ENCODE measurements at regions not wholly inside any gene's neighbourhood (a gene's known extent, or its start where the extent isn't known, plus 50 kb on each side); places are given as distances from the start of the nearest gene placed in this dataset.

GRCh38 chr2:5524551-5524950 lies 167.6 kb upstream of the SOX11 start:
- ATAC-seq = no peak

- ATAC-seq = no peak
These were observed 163.5 kb upstream of the SOX11 start for GRCh38 chr2:5528706-5529105.

DNA sequence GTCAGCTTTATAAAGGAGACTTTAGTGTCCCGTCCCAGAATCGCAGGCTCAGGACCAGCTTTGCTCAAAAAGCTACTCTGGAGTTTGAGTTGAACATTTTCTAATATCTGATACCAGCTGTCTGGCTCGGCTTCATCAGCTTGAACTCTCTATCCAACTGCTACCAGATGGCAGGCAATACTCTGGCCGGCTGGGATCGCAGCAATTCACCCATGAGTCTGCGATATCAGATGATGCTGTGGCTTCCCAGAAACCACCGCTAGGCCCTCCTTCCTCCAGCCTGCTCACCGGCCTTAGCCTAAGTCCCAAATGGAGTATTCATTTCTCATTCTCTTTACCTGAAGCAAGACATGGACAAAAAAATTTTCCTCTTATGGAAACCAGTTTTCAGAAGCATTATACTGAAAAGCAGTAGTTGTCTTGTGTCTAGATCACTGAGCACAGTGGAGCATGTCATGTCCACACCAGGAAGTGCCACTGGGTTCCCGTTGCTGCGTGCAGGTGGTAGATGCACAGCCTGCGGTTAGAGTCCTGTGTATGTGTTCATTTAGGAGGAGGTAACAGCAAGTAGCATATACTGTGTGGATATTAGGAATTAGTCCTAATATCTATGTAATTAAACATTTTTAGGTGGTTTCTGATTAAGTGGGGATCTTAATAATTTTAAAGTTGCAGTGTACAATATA lies 162.0 kb upstream of the SOX11 start:
- ATAC-seq = no peak

GRCh38 chr2:5535301-5535700 lies 156.9 kb upstream of the SOX11 start:
- ATAC-seq = no peak

DNA sequence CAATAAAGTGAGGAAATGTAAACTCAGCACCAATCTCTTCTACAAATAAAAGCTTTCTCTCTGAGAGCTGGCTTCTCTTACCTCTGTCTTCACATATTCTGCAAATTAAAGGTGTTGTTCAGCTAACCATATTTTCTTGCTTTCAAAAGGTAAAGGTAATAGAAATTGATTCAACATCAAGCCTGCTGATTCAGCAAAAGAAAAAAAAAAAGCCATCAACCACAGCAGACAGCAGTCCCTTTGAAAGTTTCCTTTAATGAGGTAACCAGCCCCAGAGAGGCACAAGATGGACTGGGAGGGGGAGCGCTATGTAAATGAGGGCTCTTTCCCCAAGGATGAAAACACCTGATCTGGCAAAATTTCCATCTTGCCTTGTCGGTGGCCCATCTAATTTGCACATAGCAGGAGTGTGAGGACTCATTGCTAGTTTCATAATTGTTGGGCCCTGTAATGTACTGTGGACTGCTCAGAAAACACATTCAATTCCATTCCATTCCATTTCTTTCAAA lies 154.9 kb upstream of the SOX11 start:
- no peak for ATAC-seq

DNA sequence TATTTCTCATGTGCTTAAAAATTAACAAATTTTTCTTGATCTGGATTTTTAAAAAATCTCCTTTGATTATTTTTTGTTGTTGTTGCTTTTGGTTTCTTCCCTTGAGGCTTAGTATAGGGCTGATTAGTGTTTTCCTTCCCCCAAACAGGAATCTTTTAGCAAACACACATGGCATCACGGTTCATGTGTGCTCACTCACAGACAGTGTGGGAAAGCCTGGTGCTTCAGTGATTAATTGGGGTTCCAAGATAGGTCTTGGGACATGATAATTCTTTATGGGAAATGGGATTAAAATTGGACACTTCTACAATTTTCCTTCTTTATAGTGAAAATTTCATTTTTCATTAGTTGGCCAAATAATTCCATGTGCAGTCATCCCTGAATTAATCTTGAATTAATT lies 153.9 kb upstream of the SOX11 start:
- ATAC-seq = no peak

DNA sequence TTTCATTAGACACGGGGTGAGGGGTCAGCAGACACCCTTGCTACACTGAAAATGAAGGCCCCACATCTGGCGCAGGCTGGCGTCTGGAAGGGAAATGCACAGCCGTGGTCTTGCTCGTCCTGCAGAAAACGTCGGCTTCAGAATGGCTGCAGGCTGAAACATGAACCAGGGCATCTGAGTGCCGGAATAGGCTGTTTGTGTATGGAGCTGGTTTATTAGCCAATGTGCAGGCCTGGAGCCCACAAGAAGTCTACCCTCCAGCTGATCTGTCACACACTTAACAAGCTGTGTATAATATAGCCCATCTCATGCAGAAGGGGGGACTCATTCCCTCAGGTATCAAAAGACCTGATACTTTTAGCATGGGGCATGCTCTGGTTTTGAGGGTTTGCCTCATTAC lies 153.4 kb upstream of the SOX11 start:
- ATAC-seq = no peak

DNA sequence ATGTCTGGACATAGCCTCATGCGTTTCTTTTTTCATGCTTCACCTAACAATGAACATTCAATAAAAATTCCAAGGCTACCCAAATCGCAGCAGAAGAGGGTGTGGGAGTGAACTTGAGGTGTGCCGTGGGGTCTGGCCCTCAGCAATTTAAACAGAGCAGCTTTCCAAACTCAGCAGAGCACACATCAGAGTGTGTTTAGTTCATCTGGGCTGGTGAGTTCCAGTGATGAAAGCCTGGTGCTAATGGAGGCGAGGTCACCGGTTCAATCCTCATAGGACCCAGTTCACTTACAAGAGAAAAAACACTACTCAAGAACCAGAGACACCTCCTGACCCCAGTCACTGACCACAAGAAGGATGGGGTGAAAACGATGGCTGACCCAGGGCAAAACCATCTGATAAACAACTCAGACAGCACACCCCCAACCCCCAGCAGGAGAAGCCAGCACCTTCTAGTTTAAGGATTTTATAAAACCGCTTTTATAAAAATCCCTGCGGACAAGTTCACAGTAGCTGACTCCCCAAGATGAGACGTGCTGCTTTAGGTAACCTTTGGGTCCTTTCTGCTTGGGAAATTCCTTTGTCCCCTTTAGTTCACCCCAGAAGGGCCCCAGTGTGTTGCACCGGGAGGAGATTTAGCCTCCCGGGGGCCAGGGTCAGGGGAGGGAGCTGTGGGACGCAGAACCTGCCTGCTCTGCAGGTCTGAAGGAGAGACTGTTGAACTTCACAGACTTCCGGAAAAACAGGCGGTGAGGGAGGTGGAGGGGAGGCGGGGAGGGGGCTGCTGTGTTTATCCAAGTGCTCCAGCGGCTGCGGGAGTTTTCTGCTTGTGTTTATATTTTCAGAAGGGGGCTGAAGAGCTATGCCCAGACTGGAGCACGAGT lies 152.7 kb upstream of the SOX11 start:
- ATAC-seq = no peak

GRCh38 chr2:5540856-5541255 lies 151.3 kb upstream of the SOX11 start:
- no peak for ATAC-seq

DNA sequence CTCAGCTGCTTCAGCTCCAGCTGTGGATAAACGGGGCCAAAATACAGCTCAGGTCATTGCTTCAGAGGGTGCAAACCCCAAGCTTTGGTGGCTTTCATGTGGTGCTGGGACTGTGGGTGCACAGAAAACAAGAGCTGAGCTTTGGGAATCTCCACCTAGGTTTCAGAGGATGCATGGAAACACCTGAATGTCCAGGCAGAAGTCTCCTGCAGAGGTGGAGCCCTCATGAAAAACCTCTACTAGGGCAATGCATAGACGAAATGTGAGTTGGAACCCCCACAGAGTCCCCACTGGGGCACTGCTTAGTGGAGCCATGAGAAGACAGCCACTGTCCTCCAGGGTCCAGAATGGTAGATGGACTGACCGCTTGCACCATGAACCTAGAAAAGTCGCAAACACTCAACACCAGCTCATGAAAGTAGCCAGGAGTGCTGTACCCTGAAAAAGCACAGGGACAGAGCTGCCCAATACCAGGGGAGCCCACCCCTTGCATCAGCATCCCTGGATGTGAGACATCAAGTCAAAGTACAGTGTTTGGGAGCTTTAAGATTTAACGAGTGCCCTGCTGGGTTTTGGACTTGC lies 147.9 kb upstream of the SOX11 start:
- ATAC-seq = no peak

DNA sequence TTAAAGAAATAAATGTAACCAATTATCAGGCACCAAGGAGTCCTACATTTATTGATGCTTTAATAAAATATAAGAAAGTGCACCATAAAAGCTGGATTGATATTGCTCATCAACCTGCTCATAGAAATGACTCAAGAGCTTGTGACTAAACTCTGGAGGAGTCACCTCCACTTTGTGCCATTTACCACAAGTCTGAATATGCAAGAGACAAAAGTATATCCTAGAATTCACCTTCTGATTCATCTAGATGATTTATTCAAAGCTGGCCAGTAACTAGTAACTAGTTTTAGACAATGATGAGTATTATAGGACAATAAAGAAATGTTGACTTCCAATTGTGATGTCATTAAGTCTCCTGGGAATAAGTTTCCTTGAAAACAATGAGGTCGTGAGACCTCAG lies 146.0 kb upstream of the SOX11 start:
- ATAC-seq = no peak

GRCh38 chr2:5548991-5549715 lies 143.0 kb upstream of the SOX11 start:
- ATAC-seq = no peak

DNA sequence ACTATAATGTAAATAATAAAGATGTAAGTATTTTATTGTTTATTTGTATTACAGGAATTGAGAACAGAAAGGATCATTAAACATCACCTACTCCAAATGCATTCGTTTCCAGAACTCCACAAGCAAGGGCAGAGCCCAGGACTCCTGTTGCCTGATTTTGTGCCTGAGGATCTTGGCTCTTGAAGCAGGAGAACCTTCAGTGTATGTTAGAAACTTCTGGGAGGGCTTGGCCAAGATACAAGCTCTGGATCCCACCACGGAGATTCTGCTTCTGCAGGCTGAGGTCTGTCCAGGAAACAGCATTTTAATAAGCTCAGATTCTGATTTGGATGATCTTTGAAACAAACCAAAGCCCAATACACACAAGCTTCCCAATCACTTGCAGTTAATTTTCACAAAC lies 142.4 kb upstream of the SOX11 start:
- ATAC-seq = no peak

DNA sequence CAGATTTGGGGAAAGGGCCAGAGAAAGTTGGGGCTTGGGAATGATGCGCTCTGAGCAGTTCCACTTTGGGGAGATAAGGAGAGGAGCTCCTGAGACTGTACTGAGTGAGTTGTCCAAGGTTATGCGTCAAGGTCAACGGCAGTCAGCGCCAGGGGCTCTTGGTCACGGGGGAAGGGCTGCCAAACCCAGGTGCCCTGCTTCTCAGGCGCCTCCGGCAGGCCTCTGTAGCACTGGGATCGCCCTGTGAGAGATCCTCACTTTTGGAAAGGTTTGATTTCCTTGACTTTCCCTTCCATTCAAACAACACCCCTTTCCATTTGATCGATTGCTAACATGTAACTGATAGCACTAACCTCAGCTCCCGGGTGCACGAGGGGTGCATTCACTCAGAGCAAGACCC lies 136.5 kb upstream of the SOX11 start:
- ATAC-seq = no peak

DNA sequence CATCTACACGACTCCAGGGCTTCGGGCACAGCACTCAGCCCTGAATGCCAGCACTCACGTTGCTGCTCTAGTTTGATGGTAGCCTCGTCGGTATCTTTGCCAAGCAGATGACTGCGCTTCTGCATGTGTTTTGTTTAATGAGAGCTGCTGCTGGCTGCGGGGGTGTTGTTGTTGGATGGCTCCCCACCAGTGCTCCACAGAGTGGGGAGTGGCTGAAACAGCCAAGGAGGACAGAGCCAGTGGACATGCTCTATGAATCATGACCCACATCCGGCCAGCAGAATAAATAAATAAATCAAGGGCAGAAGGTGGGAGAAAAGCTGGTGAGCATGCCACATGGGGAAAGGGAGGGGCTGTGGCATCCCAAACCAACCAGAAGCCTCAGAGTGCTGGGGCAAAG lies 131.2 kb upstream of the SOX11 start:
- ATAC-seq = no peak

DNA sequence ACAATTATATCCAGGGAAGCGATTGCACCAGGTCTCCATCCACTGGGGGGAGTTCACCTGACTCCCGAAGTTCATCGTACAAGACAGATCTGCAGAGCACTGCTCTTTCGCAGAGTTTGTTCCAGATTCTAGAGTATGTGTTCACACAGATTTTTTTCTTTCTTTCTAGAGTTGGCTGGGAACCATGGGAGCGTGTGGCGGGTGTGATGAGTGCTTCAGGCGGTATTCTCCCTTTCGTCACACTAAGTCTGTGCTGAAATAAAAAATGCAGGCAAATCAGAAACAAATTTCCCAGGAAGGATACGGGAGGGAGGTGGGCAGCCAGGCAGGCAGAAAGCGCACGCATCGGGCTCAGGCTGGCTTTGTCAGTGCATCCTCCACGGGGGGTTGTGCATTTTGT lies 129.8 kb upstream of the SOX11 start:
- ATAC-seq = no peak

GRCh38 chr2:5562865-5563264 lies 129.3 kb upstream of the SOX11 start:
- ATAC-seq = no peak

GRCh38 chr2:5563411-5563810 lies 128.8 kb upstream of the SOX11 start:
- ATAC-seq = no peak

- ATAC-seq = no peak
These were observed 122.9 kb upstream of the SOX11 start for GRCh38 chr2:5569256-5569655.

- ATAC-seq = no peak
These were observed 116.2 kb upstream of the SOX11 start for GRCh38 chr2:5576015-5576414.

GRCh38 chr2:5587766-5588165 lies 104.4 kb upstream of the SOX11 start:
- ATAC-seq = no peak

DNA sequence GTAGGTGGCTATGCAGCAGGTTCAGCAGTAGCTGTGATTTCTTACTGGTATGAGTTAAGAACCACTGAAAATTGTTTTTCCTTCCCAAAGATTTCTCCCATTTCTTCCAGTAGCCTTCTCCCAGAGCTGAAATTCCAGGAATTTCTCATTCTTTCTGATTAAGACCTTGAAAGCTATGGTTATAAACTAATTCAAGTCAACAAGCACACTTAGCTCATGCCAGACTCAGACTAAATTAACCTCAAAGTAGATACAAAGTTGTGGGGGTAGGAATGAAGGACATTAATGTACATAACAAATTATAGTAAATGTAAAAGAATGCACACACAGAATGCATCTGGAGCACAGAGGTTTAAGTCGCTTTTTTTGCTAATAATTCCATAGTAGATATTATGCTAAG lies 103.6 kb upstream of the SOX11 start:
- no peak for ATAC-seq

GRCh38 chr2:5589183-5589582 lies 103.0 kb upstream of the SOX11 start:
- no peak for ATAC-seq

Data from activated CD4-positive, CD25-positive, alpha-beta regulatory T cell treated with anti-CD3 and anti-CD28 coated beads, Interleukin-2, amount 50 U/mL, for 24 hours (primary cell).